IPS DF 4.7 (cell line): ENCODE measurements at regions not wholly inside any gene's neighbourhood (a gene's known extent, or its start where the extent isn't known, plus 50 kb on each side); places are given as distances from the start of the nearest gene placed in this dataset.
"Not testable (repeated sequence)": the region's sequence is repeated elsewhere in the genome, so short reads cannot be mapped to it uniquely, and the experiment has no call there.

Source experiments
- DNase-seq: peaks from one replicate; pipeline ENCODE4 v3.0.0-alpha.2; 2013; ENCODE audit warnings: low spot score; ENCODE audit errors: extremely low read depth

GRCh38 chr2:120514521-120514920 is 168.6 kb downstream of the INHBB start:
- no peak for DNase-seq

GRCh38 chr2:120515066-120515758 is 169.3 kb downstream of the INHBB start:
- DNase-seq: not testable (repeated sequence)

GRCh38 chr2:120515759-120516678 is 170.1 kb downstream of the INHBB start:
- DNase-seq: no peak

GRCh38 chr2:120516679-120517314 is 170.9 kb downstream of the INHBB start:
- no peak for DNase-seq

- DNase-seq: no peak
Observed at GRCh38 chr2:120517751-120518469, 172.0 kb downstream of the INHBB start.

- DNase-seq: no peak
Observed at GRCh38 chr2:120518819-120519218, 172.9 kb downstream of the INHBB start.

GRCh38 chr2:120519469-120519868 is 173.5 kb downstream of the INHBB start:
- DNase-seq: no peak

- no peak for DNase-seq
Observed at GRCh38 chr2:120520454-120520853, 174.5 kb downstream of the INHBB start.

- DNase-seq: peak; percentile 16
Observed at GRCh38 chr2:120520929-120521912, 175.3 kb downstream of the INHBB start.

GRCh38 chr2:120522151-120522751 is 176.3 kb downstream of the INHBB start:
- DNase-seq: no peak

- no peak for DNase-seq
Observed at GRCh38 chr2:120523766-120524165, 177.8 kb downstream of the INHBB start.

- DNase-seq: no peak
Observed at GRCh38 chr2:120524174-120524573, 178.2 kb downstream of the INHBB start.

GRCh38 chr2:120525056-120526046 is 179.4 kb downstream of the INHBB start:
- no peak for DNase-seq

- DNase-seq: no peak
Observed at GRCh38 chr2:120526047-120526562, 180.2 kb downstream of the INHBB start.

GRCh38 chr2:120526997-120527945 is 181.3 kb downstream of the INHBB start:
- no peak for DNase-seq

- no peak for DNase-seq
Observed at GRCh38 chr2:120528051-120528692, 182.2 kb downstream of the INHBB start.

- DNase-seq: no peak
Observed at GRCh38 chr2:120528693-120529076, 182.7 kb downstream of the INHBB start.
